ENCODE measurements at regions not wholly inside any gene's neighbourhood (a gene's known extent, or its start where the extent isn't known, plus 50 kb on each side); places are given as distances from the start of the nearest gene placed in this dataset.

DNA sequence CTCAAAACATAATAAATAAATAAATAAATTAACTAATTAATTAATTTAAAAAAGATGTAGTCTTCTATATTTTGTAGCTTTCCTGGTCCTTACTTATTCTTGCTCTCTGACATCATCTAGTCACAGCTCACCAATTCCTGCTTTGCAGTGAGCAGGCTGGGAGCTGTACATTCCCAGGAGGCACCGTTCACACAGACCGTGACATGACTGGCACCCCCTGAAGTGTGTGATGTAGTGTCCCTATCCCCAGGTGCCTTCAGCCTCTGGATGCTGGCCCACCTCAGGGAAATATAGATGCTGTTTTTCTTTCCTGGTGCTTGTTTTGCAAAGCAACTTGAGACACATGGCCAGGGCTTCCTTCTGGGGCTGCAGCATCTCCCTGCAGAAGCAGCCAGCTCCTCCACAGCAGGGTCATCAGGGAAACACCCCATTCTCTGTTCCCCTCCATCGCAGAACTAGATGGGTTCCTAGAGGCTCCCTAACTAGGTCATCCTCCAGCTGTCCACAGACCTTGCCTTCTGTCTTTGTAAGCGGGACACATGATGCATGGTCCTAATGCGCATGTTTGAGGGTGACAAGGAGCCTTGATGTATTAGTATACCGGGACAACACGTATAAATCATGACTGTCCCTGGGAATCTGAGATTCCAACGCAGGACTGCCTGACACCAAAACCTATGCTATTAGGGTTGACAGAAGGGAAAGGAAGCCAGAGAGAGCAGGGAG, 76.4 kb downstream of the RHOB start:
- H3K4me3 ChIP-seq (ENCODE audit: low read depth, low read length): no peak overlapping the region
- H3K27me3 ChIP-seq (ENCODE audit: control insufficient read depth, insufficient read depth, low read length): peaks cover 2% of the 10 kb centered on the region
- POLR2A ChIA-PET: interaction anchor here (0.6 to 1.4 kb wide), 3 partner anchors 58 to 76 kb away, joined by 3 to 4 read pairs (median 3); partner anchors contain the start of gene RHOB
- no peak overlapping the region for H3K27ac ChIP-seq (ENCODE audit: low read depth, low read length)
- CTCF ChIA-PET: interaction anchor here (1.0 kb wide), 1 partner anchor 18 kb away, joined by 3 read pairs; no protein-coding TSS in a partner anchor
- no peaks in the 10 kb centered on the region; the same call in 1 of the 2 replicates for H3K9me3 ChIP-seq (ENCODE audit: control insufficient read depth, insufficient read depth, low read length)
- no peak for DNase-seq (ENCODE audit: low read depth, low spot score)
- TF ChIP-seq CTCF (IDR thresholded peaks at IDR 0.05; ENCODE audit: low read depth, low read length): no peak

DNA sequence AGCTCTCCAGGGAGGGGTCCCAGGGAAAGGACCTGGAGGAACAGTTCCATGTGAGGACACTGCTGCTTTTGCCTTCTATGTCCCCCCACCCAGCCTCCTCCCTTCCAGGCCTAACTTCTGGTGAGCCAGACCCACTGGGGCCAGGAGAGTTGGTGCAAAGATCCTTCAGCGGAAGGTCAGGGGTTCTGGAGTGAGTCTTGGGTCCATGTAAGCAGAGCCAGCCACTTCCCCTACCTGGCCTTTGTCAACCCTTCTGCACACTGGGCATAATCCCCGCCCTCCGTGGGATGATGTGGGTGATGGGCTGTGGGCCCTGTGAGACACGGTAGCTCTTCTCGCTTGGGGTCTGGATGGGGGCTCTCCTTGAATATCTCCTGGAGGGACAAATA, 76.9 kb downstream of the RHOB start:
- POLR2A ChIA-PET: interaction anchor here (0.7 to 1.4 kb wide), 2 partner anchors 73 to 77 kb away, joined by 3 to 4 read pairs; partner anchors contain the start of gene RHOB
- CTCF ChIA-PET: interaction anchor here (1.0 kb wide), 1 partner anchor 19 kb away, joined by 3 read pairs; no protein-coding TSS in a partner anchor
- H3K9me3 ChIP-seq (ENCODE audit: control insufficient read depth, insufficient read depth, low read length): no peaks in the 10 kb centered on the region; the same call in 1 of the 2 replicates
- DNase-seq (ENCODE audit: low read depth, low spot score): no peak
- no peak overlapping the region for H3K4me3 ChIP-seq (ENCODE audit: low read depth, low read length)
- H3K27ac ChIP-seq (ENCODE audit: low read depth, low read length): no peak overlapping the region
- no peak for TF ChIP-seq CTCF (IDR thresholded peaks at IDR 0.05; ENCODE audit: low read depth, low read length)
- H3K27me3 ChIP-seq (ENCODE audit: control insufficient read depth, insufficient read depth, low read length): peaks cover 2% of the 10 kb centered on the region

DNA sequence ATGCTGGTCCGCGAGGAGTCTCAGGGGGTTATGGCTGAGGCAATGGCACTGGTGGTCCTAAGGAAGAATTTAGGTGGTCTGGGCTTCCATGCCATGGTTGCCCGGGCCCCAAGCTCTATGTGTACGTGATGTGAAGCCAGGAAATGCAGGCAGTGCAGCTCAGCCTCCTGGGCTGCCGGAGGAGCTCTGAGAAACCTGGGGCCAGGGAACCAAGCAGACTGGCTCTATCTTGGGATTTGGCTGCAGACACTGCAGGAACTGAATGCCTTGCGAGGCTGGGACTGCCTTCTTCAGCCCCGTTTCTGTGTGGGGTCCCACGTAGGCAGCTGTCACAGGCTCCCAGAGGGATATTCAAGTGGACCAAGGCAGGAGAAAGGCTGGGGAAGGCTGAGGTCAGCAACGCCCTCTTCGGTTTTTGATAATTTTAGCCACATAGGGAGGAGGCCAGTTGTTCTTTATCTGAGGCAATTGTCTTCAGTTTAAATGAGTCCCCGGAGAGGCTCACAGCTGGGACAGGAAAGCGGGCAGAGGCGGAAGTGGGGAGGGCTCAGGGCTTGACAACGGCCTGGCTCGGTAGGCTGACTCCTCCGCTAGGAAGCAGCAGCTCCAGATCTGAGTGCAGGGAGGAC, 77.7 kb downstream of the RHOB start:
- ChIA-PET CTCF (interaction anchor here (1.6 kb wide), 1 partner anchor 18 kb away, joined by 6 read pairs; no protein-coding TSS in a partner anchor), POLR2A (interaction anchor here (0.7 to 2.5 kb wide), 3 partner anchors 74 to 78 kb away, joined by 3 to 8 read pairs (median 4); partner anchors contain the start of gene RHOB)
- Histone ChIP-seq H3K9me3 (ENCODE audit: control insufficient read depth, insufficient read depth, low read length) (no peaks in the 10 kb centered on the region), H3K27me3 (ENCODE audit: control insufficient read depth, insufficient read depth, low read length) (peaks cover 2% of the 10 kb centered on the region), H3K4me3 (ENCODE audit: low read depth, low read length) (no peak overlapping the region), H3K27ac (ENCODE audit: low read depth, low read length) (no peak overlapping the region)
- TF ChIP-seq CTCF (IDR thresholded peaks at IDR 0.05; ENCODE audit: low read depth, low read length): no peak
- no peak for DNase-seq (ENCODE audit: low read depth, low spot score)

DNA sequence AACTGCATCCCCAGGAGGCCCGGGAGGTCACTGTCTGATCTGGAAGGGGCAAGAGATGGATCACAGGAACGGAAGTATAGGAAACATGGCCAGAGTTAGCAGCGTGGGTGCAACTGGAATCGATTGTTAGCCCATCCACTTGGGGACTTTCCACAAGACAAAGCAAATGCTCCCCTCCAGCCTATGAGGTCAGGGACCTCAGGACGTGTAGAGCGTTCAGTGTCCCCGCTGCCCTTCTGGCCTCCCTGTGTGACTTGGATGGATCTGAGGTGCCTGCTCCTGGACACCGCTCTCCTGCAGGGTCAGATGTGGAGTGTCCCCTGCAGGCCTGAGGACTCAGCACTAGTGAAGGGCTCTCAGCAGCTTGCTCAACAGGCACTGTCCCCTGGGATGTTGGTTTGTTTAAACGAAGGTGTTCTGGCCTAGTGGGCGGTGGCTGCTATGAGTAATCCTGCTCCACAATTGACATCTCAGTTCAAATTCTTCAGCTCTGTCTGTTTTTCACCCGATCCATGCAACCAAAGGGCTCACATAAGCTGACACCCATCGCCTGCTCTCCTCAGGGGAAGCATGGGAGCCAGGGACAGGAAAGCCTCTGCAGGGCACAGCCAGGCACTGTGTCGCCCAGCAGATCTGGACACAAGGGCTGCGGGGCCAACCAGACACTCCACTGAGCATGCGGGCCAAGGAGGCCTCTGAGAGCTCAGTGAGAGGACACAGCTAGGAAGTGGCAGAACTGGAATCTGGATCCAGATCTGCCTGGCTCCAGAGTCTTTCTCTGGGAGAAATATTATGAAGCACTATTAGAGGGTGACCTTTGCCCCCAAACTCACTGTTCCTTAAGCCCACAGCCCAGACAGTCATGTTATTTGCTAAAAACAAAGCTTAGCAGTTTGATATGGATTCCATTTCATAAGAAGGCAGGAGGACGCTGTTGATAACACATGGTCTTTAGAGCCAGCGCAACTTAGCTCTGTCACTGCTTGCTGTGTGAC, 78.5 kb downstream of the RHOB start:
- no peak for DNase-seq (ENCODE audit: low read depth, low spot score)
- TF ChIP-seq CTCF (IDR thresholded peaks at IDR 0.05; ENCODE audit: low read depth, low read length): no peak
- Histone ChIP-seq H3K9me3 (ENCODE audit: control insufficient read depth, insufficient read depth, low read length) (no peaks in the 10 kb centered on the region), H3K27me3 (ENCODE audit: control insufficient read depth, insufficient read depth, low read length) (peaks cover 2% of the 10 kb centered on the region), H3K27ac (ENCODE audit: low read depth, low read length) (no peak overlapping the region), H3K4me3 (ENCODE audit: low read depth, low read length) (no peak overlapping the region)
- CTCF ChIA-PET: interaction anchor here (0.6 to 1.6 kb wide), 3 partner anchors 19 to 93 kb away, joined by 3 to 6 read pairs (median 5); no protein-coding TSS in a partner anchor
- POLR2A ChIA-PET: interaction anchor here (2.5 kb wide), 1 partner anchor 78 kb away, joined by 8 read pairs; the partner anchor contains the start of gene RHOB

All from AG04450 (cell line).